ENCODE measurements at regions not wholly inside any gene's neighbourhood (a gene's known extent, or its start where the extent isn't known, plus 50 kb on each side); places are given as distances from the start of the nearest gene placed in this dataset.

- Histone ChIP-seq H3K9me3 (no peaks in the 10 kb centered on the region), H3K4me3 (ENCODE audit: low read depth, low read length) (no peak overlapping the region), H3K4me1 (no peaks in the 10 kb centered on the region), H3K27me3 (no peaks in the 10 kb centered on the region), H3K36me3 (no peaks in the 10 kb centered on the region)
- no peak for DNase-seq
- TF ChIP-seq CTCF (IDR thresholded peaks at IDR 0.05; ENCODE audit: low read depth, low read length) = no peak
Observed at GRCh38 chr9:118331622-118332045, 627.4 kb downstream of the TLR4 start.

GRCh38 chr9:118336250-118336942 lies 632.2 kb downstream of the TLR4 start:
- H3K27me3 ChIP-seq = no peaks in the 10 kb centered on the region
- no peak for DNase-seq
- H3K4me1 ChIP-seq = no peaks in the 10 kb centered on the region
- H3K9me3 ChIP-seq = no peaks in the 10 kb centered on the region
- no peak for TF ChIP-seq CTCF (IDR thresholded peaks at IDR 0.05; ENCODE audit: low read depth, low read length)
- H3K36me3 ChIP-seq = no peaks in the 10 kb centered on the region
- H3K4me3 ChIP-seq (ENCODE audit: low read depth, low read length) = no peak overlapping the region

- H3K36me3 ChIP-seq = no peaks in the 10 kb centered on the region
- no peaks in the 10 kb centered on the region for H3K4me1 ChIP-seq
- no peak for TF ChIP-seq CTCF (IDR thresholded peaks at IDR 0.05; ENCODE audit: low read depth, low read length)
Observed at GRCh38 chr9:118336943-118337330, 632.7 kb downstream of the TLR4 start.

GRCh38 chr9:118360036-118360435 lies 655.8 kb downstream of the TLR4 start:
- H3K4me1 ChIP-seq = no peaks in the 10 kb centered on the region
- no peaks in the 10 kb centered on the region; the same call in 1 of the 2 replicates for H3K9me3 ChIP-seq
- TF ChIP-seq CTCF (IDR thresholded peaks at IDR 0.05; ENCODE audit: low read depth, low read length) = no peak
- DNase-seq = no peak
- no peaks in the 10 kb centered on the region for H3K36me3 ChIP-seq
- H3K4me3 ChIP-seq (ENCODE audit: low read depth, low read length) = no peak overlapping the region
- no peaks in the 10 kb centered on the region for H3K27me3 ChIP-seq

More at GRCh38 chr9:118336943-118337330, 632.7 kb downstream of the TLR4 start:
- Histone ChIP-seq H3K4me3 (ENCODE audit: low read depth, low read length) (no peak overlapping the region), H3K9me3 (no peaks in the 10 kb centered on the region), H3K27me3 (no peaks in the 10 kb centered on the region)
- DNase-seq = no peak

GRCh38 chr9:118362123-118362522 lies 657.9 kb downstream of the TLR4 start:
- H3K9me3 ChIP-seq = no peaks in the 10 kb centered on the region; the same call in 1 of the 2 replicates

More at GRCh38 chr9:118362123-118362522, 657.9 kb downstream of the TLR4 start:
- no peak overlapping the region for H3K4me3 ChIP-seq (ENCODE audit: low read depth, low read length)
- H3K36me3 ChIP-seq = no peaks in the 10 kb centered on the region
- H3K27me3 ChIP-seq = no peaks in the 10 kb centered on the region
- no peak for TF ChIP-seq CTCF (IDR thresholded peaks at IDR 0.05; ENCODE audit: low read depth, low read length)
- no peaks in the 10 kb centered on the region for H3K4me1 ChIP-seq
- no peak for DNase-seq

Measured in BE2C (cell line).